KG1 (cell line): ENCODE measurements at regions not wholly inside any gene's neighbourhood (a gene's known extent, or its start where the extent isn't known, plus 50 kb on each side); places are given as distances from the start of the nearest gene placed in this dataset.
"Not testable (repeated sequence)": the region's sequence is repeated elsewhere in the genome, so short reads cannot be mapped to it uniquely, and the experiment has no call there.

Experiments used
- DNase-seq: peaks from one replicate; lab custom pipeline; 2025; lab: John Stamatoyannopoulos, UW

GRCh38 chr7:3094701-3095445 lies 51.2 kb upstream of the CARD11 start:
- peak; percentile 26 for DNase-seq

- no peak for DNase-seq
These were observed 54.1 kb upstream of the CARD11 start for GRCh38 chr7:3097734-3098133.

GRCh38 chr7:3102159-3102558 lies 58.5 kb upstream of the CARD11 start:
- DNase-seq, result no peak

DNA sequence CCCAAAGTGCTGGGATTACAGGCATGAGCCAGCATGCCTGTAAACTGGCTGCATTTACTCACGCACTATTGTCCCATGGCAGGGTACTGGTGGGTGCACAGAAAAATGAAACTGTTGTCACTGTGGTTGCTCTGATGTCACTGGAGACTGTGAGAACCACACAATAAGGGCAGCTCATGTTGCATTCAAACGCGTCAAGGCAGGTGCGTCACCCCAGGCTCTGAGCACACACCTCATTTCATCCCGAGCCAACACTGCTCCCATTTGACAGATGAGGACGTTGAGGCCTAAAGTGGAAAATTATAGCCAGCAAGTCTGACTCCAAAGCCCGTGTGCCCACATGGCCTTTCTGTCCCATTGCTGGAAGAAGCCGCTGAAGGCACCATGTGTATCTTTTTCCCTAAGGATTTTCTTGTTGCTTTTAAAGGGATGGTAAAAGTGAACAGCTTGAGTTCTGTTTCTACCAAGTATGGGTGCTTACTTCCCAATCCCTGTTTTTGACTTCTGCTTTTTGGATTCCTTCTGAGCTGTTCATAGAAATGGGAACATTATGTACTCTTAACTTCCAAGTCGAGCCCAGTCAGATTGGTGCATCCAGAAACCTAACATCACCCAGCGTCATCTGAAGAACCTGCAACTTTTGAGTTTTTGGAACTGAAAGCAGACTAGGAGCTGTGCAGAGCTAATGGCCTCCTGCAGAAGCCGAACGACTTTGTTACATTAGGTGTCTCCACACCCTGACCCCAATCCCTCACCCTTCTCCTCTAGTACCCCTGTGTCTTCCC lies 60.1 kb upstream of the CARD11 start:
- DNase-seq, result no peak

DNA sequence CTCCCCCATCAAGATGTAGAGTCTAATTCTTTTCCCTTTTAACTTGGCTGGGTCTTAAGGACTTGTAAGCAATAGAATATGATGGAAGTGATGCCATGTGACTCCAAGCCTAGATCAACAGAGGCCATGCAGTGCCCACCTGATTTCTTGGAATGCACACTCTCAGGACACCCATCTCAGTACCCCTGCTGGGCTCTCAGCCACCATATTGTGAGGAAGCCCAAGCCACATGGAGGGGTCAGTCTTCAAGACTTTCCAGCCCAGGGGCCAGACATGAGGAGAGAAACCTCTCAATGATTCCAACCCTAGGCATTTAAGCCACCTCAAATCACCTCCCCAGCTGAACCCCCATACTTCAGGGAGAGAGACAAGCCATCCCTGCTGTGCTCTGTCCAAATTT lies 62.2 kb upstream of the CARD11 start:
- no peak for DNase-seq

DNA sequence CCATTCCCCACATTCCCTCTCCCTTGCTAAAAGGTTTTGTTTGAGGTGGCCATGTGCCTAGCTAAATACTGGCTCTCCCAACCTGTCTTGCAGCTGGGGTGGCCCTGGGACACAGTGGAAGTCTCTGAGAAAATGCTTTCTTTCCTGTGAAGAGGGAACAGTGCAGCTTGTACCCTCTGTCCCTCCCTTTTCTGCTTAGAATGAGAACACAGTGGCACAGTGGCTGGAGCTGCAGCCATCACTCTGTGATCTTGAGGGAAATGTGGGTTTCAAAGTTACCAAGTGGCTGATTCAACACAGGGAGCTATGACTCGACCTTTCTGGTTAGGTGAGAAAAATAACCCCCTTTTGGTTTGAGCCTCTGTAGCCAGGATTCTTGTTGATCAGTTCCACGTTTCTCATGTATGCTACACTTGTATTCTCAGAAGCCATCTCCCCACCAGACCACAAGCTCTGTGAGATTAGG lies 62.7 kb upstream of the CARD11 start:
- DNase-seq, result no peak

DNA sequence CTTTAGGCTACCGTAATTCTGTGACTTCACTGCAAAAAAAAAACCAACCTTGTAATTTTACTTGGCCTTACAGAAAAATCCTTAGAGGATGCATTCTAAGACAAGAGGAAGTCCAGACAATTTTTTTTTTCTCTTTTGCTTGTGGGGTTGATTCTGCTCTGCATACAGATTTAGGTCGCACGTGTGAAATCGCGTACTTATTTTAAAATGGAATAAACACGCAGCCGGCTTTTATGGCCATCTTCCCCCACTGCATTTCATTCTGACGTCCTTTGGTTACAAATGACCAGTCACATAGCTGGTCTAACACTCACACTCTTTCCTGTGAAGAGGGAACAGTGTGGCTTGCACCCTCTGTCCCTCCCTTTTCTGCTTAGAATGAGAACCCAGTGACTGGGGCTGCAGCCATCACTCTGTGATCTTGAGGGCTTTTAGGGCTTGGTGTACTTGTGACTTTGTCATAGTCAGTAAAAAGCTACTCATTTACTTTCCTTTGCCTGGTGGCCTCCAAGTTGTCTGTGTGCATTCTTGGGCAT lies 63.6 kb upstream of the CARD11 start:
- no peak for DNase-seq

GRCh38 chr7:3107889-3108570 lies 64.4 kb upstream of the CARD11 start:
- DNase-seq, result no peak

DNA sequence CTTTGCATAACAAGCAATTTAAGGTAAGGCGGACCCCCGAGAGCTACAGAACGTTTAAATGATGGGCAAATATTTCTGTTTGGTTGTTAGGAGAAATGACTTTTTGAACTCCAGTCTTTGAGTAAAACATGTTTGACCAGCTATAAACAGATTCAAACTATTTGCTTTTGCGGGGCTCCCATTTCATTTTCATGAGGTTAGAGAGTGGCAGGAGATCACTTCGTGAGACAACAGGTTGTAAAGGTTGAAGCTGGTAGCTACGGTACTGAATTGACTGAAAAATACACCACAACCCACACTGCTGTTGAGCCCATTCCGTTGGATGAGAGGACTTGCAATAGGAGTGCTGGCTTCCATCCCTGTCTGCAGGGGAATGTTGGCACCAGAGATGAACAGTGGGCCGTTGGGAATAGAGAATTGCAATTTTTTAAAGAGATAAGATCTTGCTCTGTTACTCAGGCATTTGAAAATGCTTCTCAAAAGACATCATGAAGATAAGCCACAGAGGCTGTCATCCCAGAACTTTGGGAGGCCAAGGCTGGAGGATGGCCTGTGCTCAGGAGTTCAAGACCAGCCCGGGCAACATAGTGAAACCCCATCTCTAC lies 65.7 kb upstream of the CARD11 start:
- no peak for DNase-seq

DNA sequence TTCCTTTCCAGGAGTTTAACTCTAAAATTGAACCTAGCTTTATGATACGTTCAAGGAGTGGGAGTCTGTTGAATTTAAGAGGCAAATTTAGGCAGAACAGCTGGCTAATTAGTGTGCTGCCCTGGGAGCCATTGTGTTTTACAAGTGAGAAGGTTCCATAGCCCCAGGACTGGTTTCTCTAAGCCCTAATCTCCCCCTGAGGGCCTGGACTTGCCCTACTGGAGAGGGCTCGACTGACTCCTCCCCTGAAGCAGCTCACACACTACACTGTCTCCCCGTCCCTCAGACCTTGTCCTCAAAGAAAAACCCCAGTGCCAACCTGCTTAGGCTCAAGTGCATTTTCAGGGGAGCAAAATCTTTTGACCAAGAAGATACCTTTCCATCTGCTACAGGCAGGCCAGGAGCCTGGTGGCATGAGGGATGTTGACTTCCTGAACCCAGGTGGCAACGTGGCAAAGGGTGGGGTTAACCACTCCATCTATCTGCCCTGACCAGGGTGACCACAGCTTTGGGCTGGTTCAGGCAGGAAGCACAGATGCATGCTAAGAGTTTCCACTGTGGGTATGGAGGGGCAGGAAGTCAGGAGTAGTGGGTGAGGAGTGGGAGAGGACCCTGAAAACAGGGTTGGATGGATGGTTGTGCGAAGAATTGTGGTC lies 68.9 kb upstream of the CARD11 start:
- no peak for DNase-seq

DNA sequence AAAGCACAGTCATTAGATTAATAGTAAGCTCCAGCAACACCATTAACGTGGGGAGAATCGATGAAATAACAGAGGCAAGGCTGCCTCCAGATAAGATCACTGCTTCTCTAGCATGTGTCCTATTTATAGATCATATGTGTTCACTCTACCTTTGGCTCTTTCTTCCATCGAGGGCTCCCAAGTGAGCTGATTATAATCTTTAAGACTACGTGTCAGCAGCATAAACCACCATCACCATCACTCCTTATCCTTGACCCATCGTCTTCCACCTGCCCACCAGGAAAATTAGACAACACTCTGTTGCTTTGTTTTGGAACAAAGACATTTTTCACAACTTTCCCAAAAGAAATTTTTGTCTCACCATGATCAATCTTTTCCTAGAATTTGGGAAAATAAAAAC lies 71.2 kb upstream of the CARD11 start:
- no peak for DNase-seq

- no peak for DNase-seq
These were observed 73.4 kb upstream of the CARD11 start for GRCh38 chr7:3117081-3117480.

- DNase-seq, result no peak
These were observed 74.0 kb upstream of the CARD11 start for GRCh38 chr7:3117488-3118231.

- DNase-seq, result not testable (repeated sequence)
These were observed 75.8 kb upstream of the CARD11 start for GRCh38 chr7:3119352-3119927.

DNA sequence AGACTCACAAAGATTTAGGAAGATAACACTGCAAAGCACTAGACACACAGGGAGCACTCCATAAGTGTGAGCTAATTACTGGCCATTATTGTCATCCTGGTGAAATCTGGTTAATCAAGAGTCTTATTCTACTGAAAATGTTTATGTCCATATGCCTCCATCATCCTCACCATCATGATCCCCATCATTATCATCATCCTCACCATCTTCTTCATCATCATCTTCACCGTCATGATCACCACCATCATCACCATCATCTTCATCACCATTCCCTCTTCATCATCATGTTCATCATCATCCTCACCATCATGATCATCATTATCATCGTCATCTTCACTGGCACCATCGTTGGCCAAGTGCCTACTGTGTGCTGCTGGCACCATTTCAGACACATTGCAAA lies 76.3 kb upstream of the CARD11 start:
- no peak for DNase-seq

GRCh38 chr7:3120513-3120912 lies 76.8 kb upstream of the CARD11 start:
- DNase-seq, result no peak

DNA sequence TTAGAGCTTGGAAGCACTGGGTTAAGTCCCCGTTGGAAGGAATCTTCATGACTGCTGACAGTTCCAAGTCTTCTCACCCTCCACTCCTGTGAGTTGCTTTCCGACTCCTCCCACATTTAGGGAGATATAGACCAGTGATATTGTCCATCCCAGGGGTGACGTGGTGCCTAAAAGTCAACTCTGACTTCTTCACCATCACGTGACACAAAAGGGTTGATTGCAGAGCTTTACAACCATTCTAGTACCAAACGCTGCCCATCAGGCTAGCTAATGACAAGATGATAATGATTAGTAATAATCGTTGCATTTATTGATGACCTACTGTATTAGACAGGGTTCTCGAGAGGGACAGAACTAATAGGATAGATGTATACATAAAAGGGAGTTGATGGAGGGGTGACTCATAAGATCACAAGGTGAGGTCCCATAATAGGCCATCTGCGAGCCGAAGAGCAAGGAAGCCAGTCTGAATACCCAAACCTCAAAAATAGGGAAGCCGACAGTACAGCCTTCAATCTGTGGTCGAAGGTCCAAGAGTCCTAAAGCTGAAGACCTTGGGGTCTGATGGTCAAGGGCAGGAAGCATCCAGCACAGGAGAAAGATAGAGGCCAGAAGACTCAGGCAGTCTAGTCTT lies 85.3 kb upstream of the CARD11 start:
- DNase-seq, result no peak

DNA sequence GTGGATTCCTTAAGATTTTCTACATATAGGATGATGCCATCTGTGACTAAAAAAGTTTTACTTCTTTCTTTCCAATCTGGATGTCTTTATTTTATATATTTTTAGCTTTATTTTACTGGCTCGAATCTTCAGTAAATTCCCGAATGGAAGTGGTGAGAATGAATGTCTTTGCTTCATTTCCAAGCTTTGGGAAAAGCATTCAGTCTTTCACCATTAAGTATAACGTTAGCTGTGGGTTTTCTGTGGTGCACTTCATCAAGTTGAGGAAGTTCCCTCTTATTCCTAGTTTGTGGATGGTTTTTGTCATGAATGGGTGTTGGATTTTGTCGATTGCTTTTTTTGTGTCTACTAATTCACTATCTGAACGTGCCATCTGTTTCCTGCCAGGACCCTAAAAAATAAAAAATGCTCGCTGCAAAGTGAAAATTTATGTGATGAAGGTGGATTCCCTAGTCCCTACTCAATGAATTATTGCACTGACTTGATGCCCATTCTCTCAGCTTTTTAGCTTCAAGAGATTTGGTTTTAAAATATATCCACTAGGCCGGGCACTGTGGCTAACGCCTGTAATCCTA lies 90.2 kb upstream of the CARD11 start:
- no peak for DNase-seq

DNA sequence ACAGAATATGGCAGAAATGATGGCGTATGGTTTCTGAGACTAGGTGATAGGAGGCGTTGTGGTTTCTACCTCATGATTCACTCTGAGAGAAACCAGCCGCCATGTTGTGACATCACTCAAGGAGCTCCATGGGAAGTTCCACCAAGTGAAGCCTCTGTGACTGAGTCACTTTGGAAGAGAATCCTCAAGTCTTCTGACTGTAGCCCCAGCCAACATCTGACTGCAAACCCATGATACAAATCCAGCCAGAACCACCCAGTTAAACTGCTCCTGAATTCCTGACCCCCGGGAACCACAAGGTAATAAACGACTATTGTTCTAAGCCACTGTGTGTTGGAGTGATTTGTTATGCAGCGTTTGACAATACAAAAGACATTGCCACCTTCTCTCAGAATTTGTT lies 91.1 kb upstream of the CARD11 start:
- DNase-seq, result no peak

GRCh38 chr7:3135626-3136025 lies 92.0 kb upstream of the CARD11 start:
- no peak for DNase-seq
